ENCODE measurements at regions not wholly inside any gene's neighbourhood (a gene's known extent, or its start where the extent isn't known, plus 50 kb on each side); places are given as distances from the start of the nearest gene placed in this dataset.
"Not testable (repeated sequence)": the region's sequence is repeated elsewhere in the genome, so short reads cannot be mapped to it uniquely, and the experiment has no call there.

GRCh38 chr1:149229813-149230212, 126.5 kb upstream of the NBPF9 start:
- not testable (repeated sequence) for TF ChIP-seq CTCF, POLR2AphosphoS5, POLR2A (IDR thresholded peaks at IDR 0.05)
